Tibial nerve (tissue), 4 donors: ENCODE measurements at regions not wholly inside any gene's neighbourhood (a gene's known extent, or its start where the extent isn't known, plus 50 kb on each side); places are given as distances from the start of the nearest gene placed in this dataset.

Experiments used
- DNase-seq, 2 donors: peaks; one replicate each; pipeline ENCODE4 v3.0.0-alpha.2; 2019; ENCODE audit warnings: low spot score in 2 of 2
- H3K27ac ChIP-seq, 4 donors: fragments of 200-600 bp; sonication (generic) in 3 of 4; one replicate each; pipeline ENCODE4 v1.5.1; 2017 to 2019; ENCODE audit warnings: mild to moderate bottlenecking in 1 of 4
- H3K27me3 ChIP-seq, 2 donors: fragments of 200-600 bp; sonication (generic) in 1 of 2; one replicate each; pipeline versions ENCODE4 v1.5.1 to v1.6.0; 2017 to 2019
- H3K36me3 ChIP-seq, 3 donors: fragments of 200-600 bp; sonication (generic); one replicate each; pipeline ENCODE4 v1.5.1; 2018 to 2019
- H3K4me1 ChIP-seq, 4 donors: fragments of 200-600 bp; sonication (generic) in 3 of 4; one replicate each; pipeline ENCODE4 v1.5.1; 2017 to 2019
- H3K4me3 ChIP-seq, 4 donors: fragments of 200-600 bp; sonication (generic) in 3 of 4; one replicate each; pipeline ENCODE4 v1.5.1; 2017 to 2019; ENCODE audit warnings: mild to moderate bottlenecking in 1 of 4, moderate library complexity in 1 of 4
- H3K9me3 ChIP-seq, 4 donors: fragments of 200-600 bp; sonication (generic) in 3 of 4; one replicate each; pipeline ENCODE4 v1.5.1; 2017 to 2019
- CTCF ChIP-seq, 5 experiments: fragments of 200-600 bp in 3 of 5; fragments of 450-650 bp in 2 of 5; sonication (generic) in 3 of 5; IDR thresholded peaks; one replicate each; pipeline ENCODE4 v1.5.1; 2016 to 2019; ENCODE audit warnings: antibody characterized with exemption in 5 of 5, mild to moderate bottlenecking in 3 of 5, moderate library complexity in 2 of 5
- EP300 ChIP-seq, 2 donors: sonication (generic); formaldehyde crosslinking; IDR thresholded peaks; one replicate each; pipeline ENCODE4 v1.6.1; 2017; ENCODE audit warnings: antibody characterized with exemption in 2 of 2, mild to moderate bottlenecking in 1 of 2
- POLR2A ChIP-seq, 2 donors: fragments of 450-650 bp; IDR thresholded peaks; one replicate each; pipeline ENCODE4 v1.6.1; 2017; ENCODE audit warnings: antibody characterized with exemption in 2 of 2, mild to moderate bottlenecking in 2 of 2, moderate library complexity in 2 of 2
- WGBS, 2 donors: methylation state at CpG; one replicate each; pipeline ENCODE4 v1.1.5; 2018; 5-methylcytosine and 5-hydroxymethylcytosine counted together

GRCh38 chr11:25520459-25520858 is 811.5 kb upstream of the ANO3 start:
- Histone ChIP-seq H3K4me3 (no peak overlapping the region), H3K27me3 (no peaks in the 10 kb centered on the region), H3K36me3 (no peaks in the 10 kb centered on the region), H3K9me3 (no peaks in the 10 kb centered on the region), H3K4me1 (no peaks in the 10 kb centered on the region), H3K27ac (no peak overlapping the region)
- TF ChIP-seq EP300 (IDR thresholded peaks at IDR 0.05), result no peak
- TF ChIP-seq POLR2A (IDR thresholded peaks at IDR 0.05), result no peak
- no peak for DNase-seq

GRCh38 chr11:25527841-25528240 is 804.1 kb upstream of the ANO3 start:
- no peaks in the 10 kb centered on the region for H3K36me3 ChIP-seq
- DNase-seq, result no peak
- H3K27me3 ChIP-seq, result no peaks in the 10 kb centered on the region
- 84 to 89% methylated on average over 2 of the region's 2 CpGs for WGBS, 2 donors
- H3K27ac ChIP-seq, result no peak overlapping the region
- H3K4me3 ChIP-seq, result no peak overlapping the region
- TF ChIP-seq CTCF (IDR thresholded peaks at IDR 0.05) (no peak), EP300 (IDR thresholded peaks at IDR 0.05) (no peak)
- H3K4me1 ChIP-seq, result no peaks in the 10 kb centered on the region
- no peaks in the 10 kb centered on the region for H3K9me3 ChIP-seq

DNA sequence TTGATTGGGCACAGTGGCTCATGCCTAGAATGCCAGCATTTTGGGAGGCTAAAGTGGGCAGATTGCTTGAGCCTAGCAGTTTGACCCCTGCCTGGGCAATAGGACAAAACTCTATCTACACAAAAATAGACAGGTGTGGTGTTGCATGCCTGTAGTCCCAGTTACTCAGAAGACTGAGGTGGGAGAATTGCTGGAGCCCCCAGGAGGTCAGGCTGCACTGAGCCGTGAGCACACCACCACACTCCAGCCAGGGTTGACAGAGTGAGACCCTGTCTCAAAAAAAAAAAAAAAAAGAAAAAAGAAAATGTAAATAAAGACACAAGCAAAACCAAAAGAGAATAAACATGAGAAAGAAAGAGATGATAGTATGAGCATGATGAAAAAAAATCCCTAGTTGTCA is 802.4 kb upstream of the ANO3 start:
- WGBS, 2 donors, result 80% methylated on average over 1 of the region's 1 CpG
- H3K4me1 ChIP-seq, result no peaks in the 10 kb centered on the region

GRCh38 chr11:25535467-25536272 is 796.3 kb upstream of the ANO3 start:
- Histone ChIP-seq H3K4me3 (no peak overlapping the region), H3K9me3 (no peaks in the 10 kb centered on the region), H3K27ac (no peak overlapping the region), H3K36me3 (no peaks in the 10 kb centered on the region), H3K27me3 (no peaks in the 10 kb centered on the region), H3K4me1 (peaks cover 0 to 5% (median 0%) of the 10 kb centered on the region in 4 donors)
- TF ChIP-seq EP300 (IDR thresholded peaks at IDR 0.05) (peak in 1 of 2 donors; percentile 77), POLR2A (IDR thresholded peaks at IDR 0.05) (no peak)
- DNase-seq, result peak in 1 of 2 donors; percentile 44
- WGBS, 2 donors, result 45 to 52% methylated on average over 4 of the region's 4 CpGs

More for the DNA sequence above, 802.4 kb upstream of the ANO3 start:
- no peaks in the 10 kb centered on the region for H3K9me3 ChIP-seq
- no peaks in the 10 kb centered on the region for H3K36me3 ChIP-seq
- H3K4me3 ChIP-seq, result no peak overlapping the region
- no peak overlapping the region for H3K27ac ChIP-seq
- TF ChIP-seq CTCF (IDR thresholded peaks at IDR 0.05), result no peak
- no peak for TF ChIP-seq EP300 (IDR thresholded peaks at IDR 0.05)
- TF ChIP-seq POLR2A (IDR thresholded peaks at IDR 0.05), result no peak
- no peaks in the 10 kb centered on the region for H3K27me3 ChIP-seq
- no peak for DNase-seq

DNA sequence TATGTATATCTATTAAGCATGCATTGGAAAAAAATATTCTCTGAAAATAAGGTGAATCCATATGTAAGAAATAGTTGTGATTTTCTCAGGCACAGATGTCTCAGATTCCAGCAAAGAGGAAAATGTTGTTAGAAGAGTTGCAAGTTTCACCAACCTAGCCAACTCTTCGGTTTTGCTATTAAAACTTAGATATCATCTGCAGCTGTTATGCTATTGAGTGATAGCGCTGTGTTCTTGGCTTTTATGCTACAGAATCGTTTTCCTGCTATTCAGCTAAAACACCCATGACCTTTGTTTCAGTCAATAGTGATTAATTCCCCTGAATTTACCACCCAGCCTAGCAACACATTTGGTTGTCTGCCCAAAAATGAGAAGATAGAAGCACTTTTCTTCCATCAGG is 795.6 kb upstream of the ANO3 start:
- H3K27me3 ChIP-seq, result no peaks in the 10 kb centered on the region
- 19 to 29% methylated on average over 3 of the region's 3 CpGs for WGBS, 2 donors
- H3K36me3 ChIP-seq, result no peaks in the 10 kb centered on the region
- no peak overlapping the region for H3K27ac ChIP-seq
- peaks cover 0 to 5% (median 0%) of the 10 kb centered on the region in 4 donors for H3K4me1 ChIP-seq
- H3K4me3 ChIP-seq, result no peak overlapping the region
- TF ChIP-seq POLR2A (IDR thresholded peaks at IDR 0.05) (no peak), EP300 (IDR thresholded peaks at IDR 0.05) (no peak), CTCF (IDR thresholded peaks at IDR 0.05) (no peak)
- H3K9me3 ChIP-seq, result no peaks in the 10 kb centered on the region
- DNase-seq, result no peak

DNA sequence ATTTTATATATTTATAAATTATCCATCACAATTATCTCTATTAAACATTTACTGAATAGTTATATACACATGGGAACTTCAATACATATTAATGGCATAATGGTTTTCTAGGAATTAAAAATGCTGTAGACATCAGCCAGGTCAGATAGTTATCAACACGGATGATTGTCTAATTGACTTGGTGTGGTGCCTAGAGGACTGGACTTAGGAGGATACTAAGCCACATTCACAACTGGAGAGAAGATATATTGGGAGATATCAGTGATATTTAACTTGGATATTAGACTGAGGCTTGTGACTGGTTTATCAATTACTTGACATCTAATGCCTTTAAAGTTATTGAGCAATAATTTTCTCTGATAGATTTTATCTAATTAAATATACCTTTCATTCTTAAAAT is 794.5 kb upstream of the ANO3 start:
- H3K4me3 ChIP-seq, result no peak overlapping the region
- DNase-seq, result no peak
- WGBS, 2 donors, result 72 to 77% methylated on average over 1 of the region's 1 CpG
- no peaks in the 10 kb centered on the region for H3K9me3 ChIP-seq
- TF ChIP-seq POLR2A (IDR thresholded peaks at IDR 0.05) (no peak), CTCF (IDR thresholded peaks at IDR 0.05) (no peak), EP300 (IDR thresholded peaks at IDR 0.05) (no peak)
- no peaks in the 10 kb centered on the region for H3K27me3 ChIP-seq
- H3K36me3 ChIP-seq, result no peaks in the 10 kb centered on the region
- no peak overlapping the region for H3K27ac ChIP-seq
- peaks cover 0 to 5% (median 0%) of the 10 kb centered on the region in 4 donors for H3K4me1 ChIP-seq
